Breast epithelium (tissue), 3 donors: ENCODE measurements at regions not wholly inside any gene's neighbourhood (a gene's known extent, or its start where the extent isn't known, plus 50 kb on each side); places are given as distances from the start of the nearest gene placed in this dataset.

Experiments used
- CTCF ChIP-seq, 3 donors: fragments of 450-650 bp; IDR thresholded peaks; one replicate each; pipeline ENCODE4 v1.5.1; 2016 to 2017; ENCODE audit warnings: antibody characterized with exemption in 3 of 3, mild to moderate bottlenecking in 3 of 3, moderate library complexity in 3 of 3
- POLR2A ChIP-seq: fragments of 450-650 bp; IDR thresholded peaks from one replicate; pipeline ENCODE4 v1.6.1; 2016; ENCODE audit warnings: antibody characterized with exemption, mild to moderate bottlenecking, moderate library complexity

GRCh38 chr22:22830193-22830592, 57.4 kb upstream of the IGLL5 start:
- TF ChIP-seq POLR2A (no peak), CTCF (IDR thresholded peaks at IDR 0.05) (no peak)
